ENCODE measurements at regions not wholly inside any gene's neighbourhood (a gene's known extent, or its start where the extent isn't known, plus 50 kb on each side); places are given as distances from the start of the nearest gene placed in this dataset.

DNA sequence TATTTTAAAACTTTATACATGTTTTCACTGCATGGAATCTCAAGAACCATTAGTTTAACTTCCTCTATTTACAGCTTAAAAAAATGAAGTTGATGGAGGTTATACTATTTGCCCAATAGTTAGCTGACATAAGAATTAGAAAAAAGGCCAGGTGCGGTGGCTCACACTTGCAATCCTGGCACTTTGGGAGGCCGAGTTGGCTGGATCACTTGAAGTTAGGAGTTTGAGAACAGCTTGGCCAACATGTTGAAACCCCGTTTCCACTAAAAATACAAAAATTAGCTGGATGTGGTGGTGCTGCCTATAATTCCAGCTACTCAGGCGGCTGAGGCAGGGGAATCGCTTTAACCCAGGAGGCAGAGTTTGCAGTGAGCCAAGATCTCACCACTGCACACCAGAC lies 125.1 kb upstream of the CDH19 start:
- DNase-seq = no peak

DNA sequence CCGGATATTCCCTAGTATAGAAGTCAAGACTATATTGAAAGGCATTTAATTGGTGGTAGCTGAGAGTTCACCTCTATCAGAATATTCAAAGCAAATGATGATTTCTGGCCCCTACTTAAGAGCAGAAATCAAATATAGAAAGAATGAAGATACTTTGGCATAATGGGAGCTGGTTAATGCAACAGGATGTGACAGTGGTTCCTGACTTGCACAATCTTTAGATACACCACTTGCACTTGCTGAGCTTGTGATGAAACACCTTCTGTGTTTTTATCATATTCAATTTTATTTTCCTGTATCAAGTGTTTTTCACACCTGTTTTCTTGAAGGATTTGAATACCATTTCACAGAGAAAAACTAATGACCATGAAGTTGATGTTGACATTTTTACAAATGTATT lies 124.1 kb upstream of the CDH19 start:
- DNase-seq = no peak

DNA sequence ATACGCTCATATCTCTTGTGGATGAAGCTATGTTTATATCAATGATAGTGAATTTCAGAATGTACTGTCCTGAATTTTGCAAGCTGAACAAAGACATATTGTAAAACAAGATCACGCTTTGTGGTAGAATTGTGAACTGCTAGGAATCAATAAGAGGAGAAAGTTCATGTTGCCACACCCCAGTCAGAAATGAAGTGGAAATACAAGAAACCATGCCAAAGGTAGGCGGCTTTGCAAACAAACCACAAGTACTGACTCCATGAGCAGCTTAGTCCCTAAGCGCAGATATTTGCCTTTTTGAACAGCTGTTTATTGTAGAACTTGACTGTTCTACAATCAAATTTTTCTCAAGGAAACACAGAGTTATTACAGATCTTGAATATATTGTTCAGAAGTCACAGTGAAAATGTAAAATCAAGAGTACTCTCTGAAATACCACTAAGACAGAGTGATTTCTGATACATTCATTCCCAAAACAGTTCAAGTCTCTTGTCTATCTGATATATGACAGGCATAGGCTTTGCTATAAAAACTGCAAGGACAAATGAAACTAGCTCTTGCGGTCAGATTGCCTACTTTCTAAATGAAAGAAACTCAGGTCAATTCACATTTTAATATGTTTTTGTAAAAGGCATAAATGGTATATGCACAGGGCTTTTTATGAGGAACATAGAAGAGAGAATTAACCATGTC lies 120.9 kb upstream of the CDH19 start:
- peak; percentile 19 for DNase-seq

GRCh38 chr18:66722671-66723070 lies 118.8 kb upstream of the CDH19 start:
- DNase-seq = no peak

DNA sequence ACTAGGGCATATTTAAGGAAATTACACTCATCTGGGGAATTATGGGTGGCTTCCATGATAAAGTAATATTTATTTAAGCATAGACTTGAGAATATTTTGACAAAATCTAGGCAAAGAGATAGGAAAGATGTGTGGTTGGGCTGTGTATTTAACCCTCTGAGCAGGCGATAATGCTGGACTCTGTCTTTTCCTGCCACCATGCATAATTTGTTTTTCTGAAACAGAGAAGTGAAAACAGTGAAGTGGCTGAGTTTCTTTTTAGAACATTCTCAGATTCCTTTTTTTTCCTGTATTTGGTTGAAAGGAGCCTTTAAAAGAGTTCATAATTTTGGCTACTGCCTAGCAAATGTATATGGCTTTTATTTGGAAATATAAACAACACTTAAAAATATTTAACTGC lies 104.8 kb upstream of the CDH19 start:
- no peak for DNase-seq

DNA sequence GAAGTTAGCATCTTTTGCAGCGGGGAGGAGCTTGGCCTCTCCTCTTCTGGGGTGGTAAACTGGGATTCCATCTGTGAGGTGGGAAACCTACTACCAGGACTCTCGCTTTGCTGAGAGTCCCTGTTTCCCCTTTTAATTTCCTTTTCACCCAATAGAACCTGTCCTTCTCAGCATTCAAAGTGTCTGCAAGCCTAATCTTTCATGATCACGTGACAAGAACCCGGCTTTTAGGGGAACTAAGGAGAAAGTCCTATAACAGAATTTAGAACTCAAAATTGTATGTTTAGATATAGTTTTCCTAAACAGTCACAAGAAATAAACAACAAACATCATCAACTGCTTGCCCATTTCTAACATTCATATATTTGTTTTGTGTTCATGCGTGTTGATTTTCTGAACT lies 103.6 kb upstream of the CDH19 start:
- no peak for DNase-seq

- no peak for DNase-seq
Measured at GRCh38 chr18:66695281-66695680, 91.4 kb upstream of the CDH19 start.

GRCh38 chr18:66694852-66695251 lies 91.0 kb upstream of the CDH19 start:
- DNase-seq = no peak

DNA sequence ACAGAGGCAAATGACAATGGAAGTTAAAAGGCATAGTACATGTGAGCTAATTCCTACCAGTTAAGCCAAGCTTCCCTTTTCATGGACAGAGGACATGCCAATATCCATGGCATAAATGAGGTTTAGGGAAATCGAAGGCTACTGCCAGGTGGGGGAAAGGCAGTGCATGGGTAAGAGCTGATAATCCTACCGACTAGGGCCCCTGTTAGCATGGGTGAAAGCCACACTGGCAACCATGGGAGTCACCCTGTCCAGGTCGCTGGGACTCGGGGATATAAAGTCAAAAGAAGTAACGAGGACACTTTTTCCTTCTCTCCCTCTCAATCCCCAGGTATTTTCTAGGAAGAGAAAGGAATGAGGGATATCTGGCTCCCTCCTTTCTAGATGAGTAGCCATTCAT lies 83.7 kb upstream of the CDH19 start:
- no peak for DNase-seq

DNA sequence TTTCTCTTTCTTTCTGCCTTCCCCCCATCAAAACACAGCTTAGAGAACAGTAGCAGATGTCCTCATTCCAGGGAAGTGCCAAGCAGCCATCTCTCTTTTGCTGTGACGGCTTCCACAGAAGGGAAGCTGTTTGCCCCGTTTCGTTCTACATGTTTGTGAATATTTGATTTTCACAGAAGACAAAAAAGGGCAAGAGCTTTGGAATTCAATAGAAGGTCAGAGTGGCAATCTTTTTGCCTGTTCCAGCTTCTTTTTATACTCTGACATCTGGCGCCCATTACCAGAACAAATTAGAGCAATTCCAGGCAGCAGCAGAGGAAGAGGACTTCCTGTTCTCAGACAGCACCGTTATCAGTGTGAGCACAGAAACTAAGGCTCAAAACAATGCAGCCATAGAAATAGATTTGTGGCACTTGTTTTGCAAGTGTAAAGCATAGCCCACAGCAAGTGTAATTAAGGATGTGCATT lies 79.0 kb upstream of the CDH19 start:
- peak; percentile 30 for DNase-seq

DNA sequence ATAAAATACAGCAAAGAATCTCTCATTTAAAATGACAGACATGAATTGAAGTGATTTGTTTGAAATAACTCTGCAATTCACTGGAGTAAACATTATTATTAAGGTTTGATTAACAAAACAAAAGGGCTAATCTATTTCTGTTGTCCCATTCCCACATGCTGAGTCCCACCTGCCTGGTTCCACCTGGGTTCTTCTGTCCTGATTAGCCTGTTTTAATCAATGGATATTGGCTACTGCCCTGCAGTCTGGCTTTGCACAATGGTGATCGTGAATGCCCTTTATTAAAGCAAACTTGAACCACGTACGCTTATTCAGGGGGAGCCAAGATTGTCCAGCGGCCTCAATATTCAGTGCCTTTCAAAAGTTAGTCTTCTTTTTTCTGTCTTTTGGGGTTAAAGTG lies 72.8 kb upstream of the CDH19 start:
- DNase-seq = no peak

DNA sequence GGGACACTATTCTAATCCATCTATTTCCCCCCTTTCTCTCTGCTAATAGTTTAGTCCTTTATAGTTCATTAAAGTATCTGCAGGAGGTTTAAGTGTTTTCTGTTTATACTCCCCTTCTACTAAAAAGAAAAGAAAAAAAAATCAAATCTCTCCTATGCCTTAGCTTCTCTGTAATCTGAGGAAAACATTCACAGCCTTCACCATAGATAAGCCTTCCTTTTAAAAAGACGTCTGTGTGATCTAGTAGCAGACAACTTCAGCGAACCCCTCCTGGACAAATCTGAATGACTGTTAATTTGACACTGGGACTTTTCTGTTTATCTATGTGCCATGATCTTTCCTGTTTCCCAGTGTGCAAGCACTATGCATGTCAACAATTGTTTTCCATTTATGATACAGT lies 70.4 kb upstream of the CDH19 start:
- DNase-seq = no peak

GRCh38 chr18:66668706-66669105 lies 64.8 kb upstream of the CDH19 start:
- DNase-seq = no peak

- DNase-seq = no peak
Measured at GRCh38 chr18:66662632-66663031, 58.7 kb upstream of the CDH19 start.

GRCh38 chr18:66655407-66655806 lies 51.5 kb upstream of the CDH19 start:
- DNase-seq = no peak

All from right hindlimb (tissue), 1 donor.